ENCODE measurements at regions not wholly inside any gene's neighbourhood (a gene's known extent, or its start where the extent isn't known, plus 50 kb on each side); places are given as distances from the start of the nearest gene placed in this dataset.
"Not testable (repeated sequence)": the region's sequence is repeated elsewhere in the genome, so short reads cannot be mapped to it uniquely, and the experiment has no call there.

DNA sequence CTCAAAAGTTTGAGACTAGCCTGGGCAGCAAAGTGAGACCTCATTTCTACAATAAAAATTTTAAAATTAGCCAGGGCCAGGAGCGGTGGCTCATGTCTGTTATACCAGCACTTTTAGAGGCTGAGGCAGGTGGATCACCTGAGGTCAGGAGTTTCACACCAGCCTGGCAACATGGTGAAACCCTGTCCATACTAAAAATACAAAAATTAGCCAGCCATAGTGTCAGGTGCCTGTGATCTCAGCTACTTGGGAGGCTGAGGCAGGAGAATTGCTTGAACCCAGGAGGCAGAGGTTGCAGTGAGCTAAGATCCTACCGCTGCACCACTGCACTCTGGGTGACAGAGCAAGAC is 85.1 kb upstream of the MAP4 start:
- DNase-seq (ENCODE audit: low spot score) = not testable (repeated sequence)

DNA sequence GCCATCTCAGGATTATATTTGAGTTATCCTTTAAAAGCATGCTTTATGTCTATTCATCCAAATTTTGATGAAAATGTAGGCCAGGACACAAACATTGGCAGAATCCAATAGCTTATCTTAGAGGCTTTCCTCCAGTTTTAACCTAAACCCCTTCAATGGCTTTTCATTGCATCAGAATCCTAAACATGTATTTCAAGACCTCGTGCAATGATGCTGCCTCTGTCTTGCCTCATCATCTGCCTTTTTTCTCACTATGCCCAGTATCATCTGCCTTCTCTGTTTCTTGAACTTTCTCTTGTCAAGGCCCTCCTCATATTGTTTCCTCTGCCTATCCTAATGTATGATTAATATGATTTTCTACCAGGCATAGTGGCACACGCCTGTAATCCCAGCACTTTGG is 76.1 kb upstream of the MAP4 start:
- DNase-seq (ENCODE audit: low spot score) = no peak

DNA sequence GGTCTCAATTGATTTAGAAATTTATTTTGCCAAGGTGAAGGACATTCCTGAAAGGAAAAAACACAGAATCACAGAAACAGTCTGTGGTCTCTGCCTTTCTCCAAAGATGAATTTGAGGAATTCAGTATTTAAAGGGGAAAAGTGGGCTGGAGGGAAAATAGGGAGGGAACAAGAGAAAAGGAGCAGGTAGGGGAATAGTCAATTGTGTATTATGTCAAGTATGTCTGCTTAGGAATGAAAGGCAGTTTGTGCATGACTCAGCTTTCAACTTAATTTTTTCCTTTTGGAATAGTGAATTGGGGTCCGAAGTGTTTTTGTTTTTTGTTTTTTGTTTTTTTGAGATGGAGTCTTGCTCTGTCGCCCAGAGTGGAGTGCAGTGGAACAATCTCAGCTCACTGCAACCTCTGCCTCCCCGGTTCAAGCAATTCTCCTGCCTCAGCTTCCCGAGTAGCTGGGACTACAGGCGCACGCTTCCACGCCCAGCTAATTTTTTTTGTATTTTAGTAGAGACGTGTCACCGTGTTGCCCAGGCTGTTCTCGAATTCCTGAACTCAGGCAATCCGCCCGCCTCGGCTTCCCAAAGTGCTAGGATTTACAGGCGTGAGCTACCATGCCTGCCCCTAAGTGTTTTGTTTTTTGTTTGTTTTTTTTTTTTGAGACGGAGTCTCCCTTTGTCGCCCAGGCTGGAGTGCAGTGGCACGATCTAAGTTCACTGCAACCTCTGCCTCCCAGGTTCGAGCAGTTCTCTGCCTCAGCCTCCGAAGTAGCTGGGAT is 74.1 kb upstream of the MAP4 start:
- no peak for DNase-seq (ENCODE audit: low spot score)

DNA sequence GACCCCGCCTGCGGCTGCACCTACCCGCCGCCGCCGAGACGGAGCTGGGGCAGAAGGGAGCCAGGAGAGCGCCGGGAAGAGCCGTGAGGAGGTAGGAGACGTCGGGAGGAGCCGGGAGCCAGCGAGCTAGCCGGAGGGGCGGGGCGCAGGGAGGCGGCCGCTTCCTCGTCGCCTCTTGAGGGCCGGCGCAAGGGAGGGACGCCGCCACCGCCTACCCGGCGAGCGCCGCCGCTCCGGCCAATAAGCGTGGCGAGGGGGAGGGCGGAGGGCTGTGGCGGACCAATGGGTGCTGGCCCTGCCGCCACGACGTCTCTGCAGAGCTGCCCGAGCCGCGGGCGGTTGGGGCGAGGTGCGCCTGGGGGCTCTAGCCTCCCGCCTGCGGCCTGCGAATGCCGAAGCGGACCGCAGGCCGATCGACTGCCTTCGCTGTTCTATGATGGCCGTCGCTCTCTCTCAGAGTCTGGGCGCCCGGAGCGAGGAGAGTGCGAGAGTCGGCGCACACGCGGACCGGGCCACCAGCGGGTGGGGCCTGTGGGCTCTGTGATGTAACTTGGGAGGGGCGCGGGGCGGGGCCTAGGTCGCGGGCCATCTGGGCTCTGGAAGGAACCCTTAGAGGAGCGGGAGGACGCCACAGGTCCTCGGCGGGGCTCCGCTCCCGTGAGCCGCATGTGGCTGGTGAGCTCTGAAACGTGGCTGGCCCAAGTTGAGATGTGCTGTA is 72.7 kb upstream of the MAP4 start:
- peak; percentile 93 for DNase-seq (ENCODE audit: low spot score)

DNA sequence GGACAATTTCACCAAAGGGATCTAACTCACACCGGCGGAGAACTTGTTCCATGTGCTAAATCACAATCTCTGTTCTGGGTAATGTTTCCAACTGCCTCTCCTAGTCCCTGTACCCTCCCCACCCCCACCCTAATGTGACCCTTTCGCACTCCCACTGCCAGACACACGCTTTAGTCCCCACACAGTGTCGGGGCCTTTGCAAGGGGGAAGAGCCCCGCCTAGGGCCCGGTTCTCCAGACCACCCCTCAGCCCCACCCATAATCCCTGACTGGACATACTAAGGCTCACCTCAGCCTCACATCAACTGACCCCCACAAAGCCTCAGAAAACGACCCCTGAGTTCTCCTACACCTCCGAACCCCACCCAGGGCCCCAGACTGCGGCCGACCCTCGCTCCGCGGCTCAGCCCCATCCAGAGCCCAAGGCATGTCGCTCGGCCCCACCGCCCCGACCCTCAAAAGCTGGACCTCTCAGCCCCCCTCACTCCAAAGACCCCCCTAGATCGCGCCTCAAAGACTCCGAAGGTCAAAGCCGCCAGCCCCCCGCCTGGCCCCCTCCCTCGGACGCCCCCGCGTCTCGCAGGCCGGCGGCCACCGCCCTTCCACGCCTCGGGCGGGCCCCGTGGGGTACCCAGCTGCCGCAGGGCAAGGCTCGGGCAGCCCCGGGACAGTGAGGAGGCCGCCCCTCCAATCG is 72.0 kb upstream of the MAP4 start:
- DNase-seq (ENCODE audit: low spot score) = no peak

DNA sequence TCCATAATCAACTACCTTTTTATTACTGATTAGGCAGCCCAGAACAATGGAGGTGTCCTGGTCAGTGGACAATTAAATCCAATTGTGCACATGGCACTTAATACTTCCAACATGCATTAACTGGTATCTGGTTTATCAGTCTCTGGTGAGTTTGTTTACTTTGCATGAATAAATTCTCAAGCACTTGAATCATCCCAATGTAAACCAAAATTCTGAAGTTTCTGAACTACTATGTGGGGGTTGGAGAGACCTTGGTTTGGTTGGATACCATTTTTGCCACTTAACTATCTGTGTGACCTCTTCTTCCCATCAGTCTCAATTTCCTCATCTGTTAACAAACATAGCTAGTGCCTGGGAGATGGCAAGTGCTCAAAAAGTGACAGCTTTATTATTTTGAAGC is 70.5 kb upstream of the MAP4 start:
- DNase-seq (ENCODE audit: low spot score) = no peak

DNA sequence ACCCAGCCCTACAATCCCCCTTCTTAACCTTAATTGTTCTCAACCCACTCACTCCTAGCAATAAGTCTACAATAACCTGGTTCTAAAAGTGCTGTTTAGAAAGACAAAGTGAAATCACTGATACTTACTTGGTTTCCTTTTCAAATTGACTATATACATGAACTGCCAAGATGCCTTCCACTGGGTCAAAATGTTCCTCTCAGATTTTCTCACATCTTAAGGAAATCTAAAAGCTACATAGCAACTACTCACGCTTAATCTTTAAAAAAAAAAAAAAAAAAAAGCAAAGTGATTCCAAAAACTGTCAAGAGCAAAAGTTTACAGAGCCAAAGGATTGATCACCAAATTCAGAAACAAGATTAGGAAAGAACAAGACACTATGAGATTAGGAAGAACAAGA is 68.7 kb upstream of the MAP4 start:
- no peak for DNase-seq (ENCODE audit: low spot score)

DNA sequence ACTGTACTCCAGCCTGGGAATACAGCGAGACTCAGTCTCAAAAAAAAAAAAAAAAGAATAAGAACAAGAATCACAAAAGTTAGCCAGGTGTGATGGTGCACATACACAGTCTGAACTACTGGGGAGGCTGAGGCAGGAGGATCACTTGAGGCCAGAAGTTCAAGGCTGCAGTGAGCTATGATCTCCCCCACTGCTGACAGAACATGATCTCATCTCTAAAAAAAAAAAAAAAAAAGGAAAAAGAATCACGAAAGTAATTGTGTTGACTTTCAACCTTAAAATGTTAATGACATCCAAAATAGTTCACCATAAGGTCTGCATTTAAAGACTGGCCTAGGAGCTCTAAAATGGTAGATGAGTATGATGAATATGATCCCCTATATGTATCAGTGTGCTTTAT is 68.0 kb upstream of the MAP4 start:
- DNase-seq (ENCODE audit: low spot score) = no peak

DNA sequence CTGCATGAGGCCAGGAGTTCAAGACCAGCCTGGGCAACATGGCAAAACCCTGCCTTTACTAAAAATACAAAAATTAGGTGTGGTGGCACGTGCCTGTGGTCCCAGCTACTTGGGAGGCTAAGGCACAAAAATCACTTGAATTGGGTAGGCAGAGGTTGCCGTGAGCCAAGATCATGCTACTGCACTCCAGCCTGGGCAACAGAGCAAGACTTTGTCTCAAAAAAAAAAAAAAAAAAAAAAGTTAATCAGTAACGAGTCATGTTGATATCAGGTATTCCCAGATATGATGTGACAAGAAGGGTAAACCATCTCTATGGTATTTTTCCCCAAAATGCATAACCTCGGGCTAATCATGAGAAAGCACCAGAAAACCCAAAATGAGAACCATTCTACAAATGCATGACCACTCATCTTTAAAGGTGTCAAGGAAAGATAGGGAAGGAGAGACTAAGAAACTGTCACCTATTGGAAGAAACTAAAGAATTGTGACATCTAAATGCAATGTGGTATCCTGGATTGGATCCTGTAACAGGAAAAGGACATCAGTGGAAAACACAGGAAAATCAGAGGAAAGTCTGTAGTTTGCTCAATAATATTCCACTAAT is 66.5 kb upstream of the MAP4 start:
- no peak for DNase-seq (ENCODE audit: low spot score)

DNA sequence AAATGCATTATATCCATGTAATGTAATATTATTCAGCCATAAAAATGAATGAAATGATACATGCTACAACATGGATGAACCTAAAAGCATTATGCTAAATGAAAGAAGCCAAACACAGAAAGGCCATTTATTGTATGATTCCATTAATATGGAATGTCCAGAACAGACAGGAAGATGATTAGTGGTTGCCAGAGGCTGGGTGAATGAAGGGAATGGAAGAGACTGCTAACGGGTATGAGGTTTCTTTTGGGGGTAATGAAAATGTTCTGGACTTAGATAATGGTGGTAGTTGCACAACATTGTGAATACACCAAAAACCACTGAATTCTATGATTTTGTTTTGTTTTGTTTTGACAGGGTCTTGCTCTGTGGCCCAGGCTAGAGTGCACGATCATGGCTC is 61.6 kb upstream of the MAP4 start:
- DNase-seq (ENCODE audit: low spot score) = no peak

DNA sequence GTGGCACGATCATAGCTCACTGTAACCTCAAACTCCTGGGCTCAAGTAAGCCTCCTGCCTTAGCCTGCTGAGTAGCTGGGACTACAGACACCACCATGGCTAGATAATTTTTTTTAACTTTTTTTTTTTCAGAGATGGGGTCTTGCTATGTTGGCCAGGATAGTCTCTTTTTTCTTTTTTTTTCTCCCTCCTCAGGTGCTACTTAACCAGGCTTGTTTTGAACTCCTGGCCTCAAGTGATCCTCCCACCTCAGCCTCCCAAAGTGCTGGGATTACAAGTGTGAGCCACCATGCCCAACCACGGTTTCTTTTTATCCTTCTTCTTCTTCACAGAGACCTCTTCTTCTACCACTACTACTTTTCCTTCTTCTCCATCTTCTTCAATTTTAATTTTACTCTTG is 53.8 kb upstream of the MAP4 start:
- DNase-seq (ENCODE audit: low spot score) = no peak

DNA sequence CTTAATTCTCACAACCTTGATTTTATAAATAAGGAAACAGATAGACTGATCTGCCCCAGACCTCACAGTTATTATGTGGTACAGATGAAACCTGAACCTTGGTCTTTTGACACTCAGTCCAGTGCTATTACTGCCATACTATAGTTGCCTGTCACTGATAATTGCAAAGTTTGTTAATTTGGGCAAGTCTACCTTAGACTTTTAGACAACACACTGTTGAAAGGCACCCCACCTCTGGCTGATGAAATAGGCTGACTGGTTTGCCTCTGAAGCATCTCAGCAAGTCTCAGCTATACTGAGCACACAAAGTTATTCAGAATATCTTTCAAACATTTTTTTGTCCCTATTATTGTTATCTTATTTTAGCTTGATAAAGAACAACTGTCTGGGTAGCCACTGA is 53.1 kb upstream of the MAP4 start:
- DNase-seq (ENCODE audit: low spot score) = no peak

DNA sequence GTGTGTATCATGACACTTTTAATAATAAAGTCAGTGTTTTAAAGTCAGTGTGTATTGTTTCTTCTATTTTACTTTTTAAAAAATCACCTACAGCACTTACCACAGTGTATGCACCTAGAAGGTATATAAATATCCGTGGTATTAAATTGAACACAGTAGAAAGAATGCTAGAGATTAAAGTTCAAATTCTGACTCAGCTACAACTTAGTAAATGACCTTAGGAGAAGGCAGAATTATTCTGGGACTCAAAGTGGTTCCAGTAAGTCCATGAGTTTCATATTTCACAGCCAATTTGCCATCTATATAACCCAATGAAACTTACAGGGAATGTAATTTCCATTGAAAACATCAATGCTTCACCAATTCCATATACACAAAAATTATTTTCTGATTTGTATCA is 52.7 kb upstream of the MAP4 start:
- no peak for DNase-seq (ENCODE audit: low spot score)

DNA sequence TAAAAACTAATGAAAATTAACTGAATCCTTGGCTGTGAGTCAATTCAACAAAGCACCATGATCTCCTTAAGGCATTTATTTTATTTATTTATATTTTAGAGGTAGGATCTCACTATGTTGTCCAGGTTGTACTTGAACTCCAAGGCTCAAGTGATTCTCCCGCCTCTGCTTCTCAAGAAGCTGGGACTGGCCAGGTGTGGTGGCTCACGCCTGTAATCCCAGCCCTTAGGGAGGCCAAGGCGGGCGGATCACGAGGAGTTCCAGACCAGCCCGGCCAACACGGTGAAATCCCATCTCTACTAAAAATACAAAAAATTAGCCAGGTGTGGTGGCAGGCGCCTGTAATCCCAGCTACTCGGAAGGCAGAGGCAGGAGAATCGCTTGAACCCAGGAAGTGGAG is 52.1 kb upstream of the MAP4 start:
- DNase-seq (ENCODE audit: low spot score) = not testable (repeated sequence)

DNA sequence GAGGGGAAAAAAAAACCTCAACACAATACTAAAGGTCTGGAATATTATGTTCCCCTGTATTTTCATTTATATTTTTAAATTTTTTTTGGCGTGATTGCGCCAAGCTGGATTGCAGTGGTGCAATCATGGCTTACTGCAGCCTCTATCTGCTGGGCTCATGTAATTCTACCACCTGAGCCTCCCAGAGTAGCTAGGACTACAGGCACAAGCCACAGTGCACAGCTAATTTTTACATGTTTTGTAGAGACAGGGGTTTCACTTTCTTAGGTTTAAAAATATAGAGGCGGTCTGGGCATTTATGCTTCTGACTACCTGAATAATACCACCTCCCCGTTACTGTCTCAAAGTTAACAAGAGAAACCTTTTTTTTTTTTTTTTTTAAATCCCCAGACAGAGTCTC is 51.1 kb upstream of the MAP4 start:
- no peak for DNase-seq (ENCODE audit: low spot score)
